Astrocyte (in vitro differentiated cells and primary cell): ENCODE measurements at regions not wholly inside any gene's neighbourhood (a gene's known extent, or its start where the extent isn't known, plus 50 kb on each side); places are given as distances from the start of the nearest gene placed in this dataset.
A peak's percentile ranks its signal among the peaks of the same experiment; 100 is the strongest.

ENCODE experiments used
- DNase-seq: peaks from one replicate; pipeline ENCODE4 v3.0.0-alpha.2; 2010; ENCODE audit warnings: low read depth
- FAIRE-seq: peaks from 2 replicates; lab custom pipeline; 2011; peaks lifted over from hg19 to GRCh38; lab: Jason Lieb, UNC
- H2AFZ ChIP-seq: 2 replicates; pipeline ENCODE4 v1.6.0; 2012; ENCODE audit warnings: low read depth, low read length, inconsistent platforms
- H3K27ac ChIP-seq: 2 replicates; pipeline ENCODE4 v1.5.1; 2011; ENCODE audit warnings: low read depth, low read length, inconsistent platforms
- H3K27me3 ChIP-seq: 2 replicates; pipeline ENCODE4 v1.6.0; 2011; ENCODE audit warnings: low read length, inconsistent platforms; ENCODE audit not compliant: insufficient read depth
- H3K36me3 ChIP-seq: 2 replicates; pipeline ENCODE4 v1.5.1; 2011; ENCODE audit warnings: low read length, inconsistent platforms; ENCODE audit not compliant: insufficient read depth
- H3K4me1 ChIP-seq: 2 replicates; pipeline ENCODE4 v1.5.1; 2011; ENCODE audit warnings: low read length, inconsistent platforms; ENCODE audit not compliant: insufficient read depth
- H3K4me2 ChIP-seq: 2 replicates; pipeline ENCODE4 v1.6.0; 2012; ENCODE audit warnings: low read length, inconsistent platforms
- H3K4me3 ChIP-seq: 2 replicates; pipeline ENCODE4 v1.5.1; 2011; ENCODE audit warnings: low read depth, mild to moderate bottlenecking, low read length, inconsistent platforms; ENCODE audit not compliant: insufficient read depth
- H3K79me2 ChIP-seq: 2 replicates; pipeline ENCODE4 v1.6.0; 2012; ENCODE audit warnings: mild to moderate bottlenecking, low read length, inconsistent platforms; ENCODE audit not compliant: insufficient read depth
- H3K9ac ChIP-seq: 2 replicates; pipeline ENCODE4 v1.6.0; 2012; ENCODE audit warnings: mild to moderate bottlenecking, low read length, inconsistent platforms
- H3K9me3 ChIP-seq: 2 replicates; pipeline ENCODE4 v1.5.1; 2012; ENCODE audit warnings: low read depth, mild to moderate bottlenecking, low read length, inconsistent platforms; ENCODE audit not compliant: insufficient read depth
- H4K20me1 ChIP-seq: 2 replicates; pipeline ENCODE4 v1.6.0; 2012; ENCODE audit warnings: low read length, inconsistent platforms; ENCODE audit not compliant: insufficient read depth
- H3K27ac Mint-ChIP-seq: one replicate; pipeline ENCODE4 v1.8.0; 2021; ENCODE audit warnings: mild to moderate bottlenecking, mixed read lengths; ENCODE audit not compliant: unreplicated experiment
- H3K27me3 Mint-ChIP-seq: one replicate; pipeline ENCODE4 v1.8.0; 2021; ENCODE audit warnings: low read depth, mixed read lengths; ENCODE audit not compliant: unreplicated experiment
- H3K36me3 Mint-ChIP-seq: one replicate; pipeline ENCODE4 v1.8.0; 2021; ENCODE audit warnings: low read depth, mixed read lengths; ENCODE audit not compliant: unreplicated experiment
- H3K4me1 Mint-ChIP-seq: one replicate; pipeline ENCODE4 v1.8.0; 2021; ENCODE audit warnings: low read depth, mixed read lengths; ENCODE audit not compliant: unreplicated experiment
- H3K4me3 Mint-ChIP-seq: one replicate; pipeline ENCODE4 v1.8.0; 2021; ENCODE audit warnings: mild to moderate bottlenecking, moderate library complexity, mixed read lengths; ENCODE audit not compliant: unreplicated experiment
- H3K9me3 Mint-ChIP-seq: one replicate; pipeline ENCODE4 v1.8.0; 2021; ENCODE audit warnings: mild to moderate bottlenecking, mixed read lengths; ENCODE audit not compliant: unreplicated experiment
- CTCF ChIP-seq: IDR thresholded peaks from 2 replicates; pipeline ENCODE4 v1.5.1; 2011; ENCODE audit warnings: low read depth, mild to moderate bottlenecking, inconsistent platforms, low read length, moderate library complexity; ENCODE audit not compliant: insufficient read depth
- EZH2 ChIP-seq: IDR thresholded peaks from 2 replicates; pipeline ENCODE4 v1.6.1; 2012; ENCODE audit warnings: mild to moderate bottlenecking, low read length, inconsistent platforms; ENCODE audit not compliant: insufficient read depth

- Histone ChIP-seq H3K4me2 (no peak overlapping the region), H3K27ac (no peak overlapping the region), H3K4me3 (no peak overlapping the region), H3K36me3 (no peaks in the 10 kb centered on the region), H3K79me2 (no peaks in the 10 kb centered on the region), H2AFZ (no peak overlapping the region), H3K9ac (no peak overlapping the region), H4K20me1 (no peaks in the 10 kb centered on the region), H3K27me3 (no peaks in the 10 kb centered on the region), H3K4me1 (peaks cover 30% of the 10 kb centered on the region), H3K9me3 (no peaks in the 10 kb centered on the region)
- H3K27me3 Mint-ChIP-seq, result no peaks in the 10 kb centered on the region
- H3K27ac Mint-ChIP-seq, result no peak overlapping the region
- H3K4me1 Mint-ChIP-seq, result peaks cover 29% of the 10 kb centered on the region
- H3K4me3 Mint-ChIP-seq, result no peak overlapping the region
- TF ChIP-seq EZH2, result no peak
- TF ChIP-seq CTCF, result no peak
- DNase-seq (no peak), FAIRE-seq (no peak)
- H3K36me3 Mint-ChIP-seq, result no peaks in the 10 kb centered on the region
- H3K9me3 Mint-ChIP-seq, result no peaks in the 10 kb centered on the region
These were observed 347.2 kb downstream of the RFC3 start for GRCh38 chr13:34165158-34165557.

DNA sequence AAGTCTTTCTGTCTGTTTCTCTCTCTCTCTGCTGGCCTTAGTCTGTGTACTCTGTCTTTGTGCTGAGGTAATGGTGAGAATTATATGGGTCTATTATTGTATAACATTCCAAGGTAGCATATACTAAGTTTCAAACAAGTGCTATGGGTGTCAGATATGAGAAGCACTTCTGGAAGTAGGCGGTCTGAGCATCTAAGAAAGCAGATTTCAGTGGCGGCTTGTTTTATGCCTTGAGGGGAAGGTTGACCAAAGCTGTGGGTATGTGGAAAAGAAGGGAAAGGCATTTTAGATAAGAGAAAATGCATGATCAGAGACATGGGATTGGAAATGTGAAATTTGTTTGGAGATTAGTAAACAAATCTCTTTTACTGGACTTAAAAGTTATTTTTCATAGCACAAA, 348.5 kb downstream of the RFC3 start:
- H3K4me1 Mint-ChIP-seq, result peaks cover 29% of the 10 kb centered on the region
- H3K9me3 Mint-ChIP-seq, result no peaks in the 10 kb centered on the region
- Histone ChIP-seq H3K9ac (no peak overlapping the region), H3K4me1 (peaks cover 29% of the 10 kb centered on the region), H3K27me3 (no peaks in the 10 kb centered on the region), H3K27ac (no peak overlapping the region), H3K79me2 (no peaks in the 10 kb centered on the region), H3K4me3 (no peak overlapping the region), H3K9me3 (no peaks in the 10 kb centered on the region), H3K36me3 (no peaks in the 10 kb centered on the region), H3K4me2 (no peak overlapping the region), H4K20me1 (no peaks in the 10 kb centered on the region), H2AFZ (no peak overlapping the region)
- DNase-seq (no peak), FAIRE-seq (no peak)
- no peak overlapping the region for H3K4me3 Mint-ChIP-seq
- TF ChIP-seq EZH2 (no peak), CTCF (no peak)
- no peaks in the 10 kb centered on the region for H3K36me3 Mint-ChIP-seq
- H3K27ac Mint-ChIP-seq, result peak overlapping the region; percentile 15
- H3K27me3 Mint-ChIP-seq, result no peaks in the 10 kb centered on the region

- Histone ChIP-seq H3K4me2 (no peak overlapping the region), H3K9me3 (no peaks in the 10 kb centered on the region), H3K36me3 (no peaks in the 10 kb centered on the region), H3K79me2 (no peaks in the 10 kb centered on the region), H2AFZ (no peak overlapping the region), H3K4me1 (peaks cover 20% of the 10 kb centered on the region), H3K4me3 (no peak overlapping the region), H3K9ac (no peak overlapping the region), H3K27me3 (no peaks in the 10 kb centered on the region), H3K27ac (no peak overlapping the region), H4K20me1 (no peaks in the 10 kb centered on the region)
- Mint-ChIP-seq H3K4me3 (no peak overlapping the region), H3K4me1 (peaks cover 20% of the 10 kb centered on the region), H3K36me3 (no peaks in the 10 kb centered on the region), H3K27ac (no peak overlapping the region), H3K9me3 (no peaks in the 10 kb centered on the region), H3K27me3 (no peaks in the 10 kb centered on the region)
- no peak for DNase-seq
- no peak for FAIRE-seq
- TF ChIP-seq CTCF (no peak), EZH2 (no peak)
These were observed 349.4 kb downstream of the RFC3 start for GRCh38 chr13:34167347-34167746.
